ENCODE measurements at regions not wholly inside any gene's neighbourhood (a gene's known extent, or its start where the extent isn't known, plus 50 kb on each side); places are given as distances from the start of the nearest gene placed in this dataset.
"Not testable (repeated sequence)": the region's sequence is repeated elsewhere in the genome, so short reads cannot be mapped to it uniquely, and the experiment has no call there.

- TF ChIP-seq, protein P1, sequence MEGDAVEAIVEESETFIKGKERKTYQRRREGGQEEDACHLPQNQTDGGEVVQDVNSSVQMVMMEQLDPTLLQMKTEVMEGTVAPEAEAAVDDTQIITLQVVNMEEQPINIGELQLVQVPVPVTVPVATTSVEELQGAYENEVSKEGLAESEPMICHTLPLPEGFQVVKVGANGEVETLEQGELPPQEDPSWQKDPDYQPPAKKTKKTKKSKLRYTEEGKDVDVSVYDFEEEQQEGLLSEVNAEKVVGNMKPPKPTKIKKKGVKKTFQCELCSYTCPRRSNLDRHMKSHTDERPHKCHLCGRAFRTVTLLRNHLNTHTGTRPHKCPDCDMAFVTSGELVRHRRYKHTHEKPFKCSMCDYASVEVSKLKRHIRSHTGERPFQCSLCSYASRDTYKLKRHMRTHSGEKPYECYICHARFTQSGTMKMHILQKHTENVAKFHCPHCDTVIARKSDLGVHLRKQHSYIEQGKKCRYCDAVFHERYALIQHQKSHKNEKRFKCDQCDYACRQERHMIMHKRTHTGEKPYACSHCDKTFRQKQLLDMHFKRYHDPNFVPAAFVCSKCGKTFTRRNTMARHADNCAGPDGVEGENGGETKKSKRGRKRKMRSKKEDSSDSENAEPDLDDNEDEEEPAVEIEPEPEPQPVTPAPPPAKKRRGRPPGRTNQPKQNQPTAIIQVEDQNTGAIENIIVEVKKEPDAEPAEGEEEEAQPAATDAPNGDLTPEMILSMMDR (conservative IDR thresholded peaks at IDR 0.05; ENCODE audit: low read depth, low read length) = no peak
- H3K4me3 ChIP-seq (ENCODE audit: low read length) = no peak overlapping the region
- DNase-seq (ENCODE audit: low read depth) = no peak
These were observed 503.4 kb downstream of the NFIB start for GRCh38 chr9:13810510-13810909.

DNA sequence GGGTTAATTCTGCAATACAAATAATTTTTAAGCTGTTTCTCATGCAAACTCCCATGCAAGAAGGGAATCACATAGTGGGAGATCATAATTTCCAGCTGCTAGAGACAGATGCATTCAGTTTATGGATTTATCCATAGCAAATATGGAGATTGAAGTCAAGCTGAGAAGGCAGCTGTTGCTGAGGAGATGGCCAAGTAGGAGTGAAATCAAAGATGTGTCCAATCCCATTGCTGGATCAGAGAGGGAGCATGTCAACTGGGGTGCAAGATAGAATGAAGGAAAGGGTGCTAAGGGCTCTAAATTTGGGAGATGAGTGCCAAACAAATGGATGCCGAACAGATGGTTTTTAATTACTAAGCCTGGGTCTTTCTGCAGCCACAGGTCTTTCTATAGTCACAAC lies 504.5 kb downstream of the NFIB start:
- DNase-seq (ENCODE audit: low read depth) = no peak
- H3K4me3 ChIP-seq (ENCODE audit: low read length) = no peak overlapping the region
- TF ChIP-seq, protein P1 (conservative IDR thresholded peaks at IDR 0.05; ENCODE audit: low read depth, low read length) = no peak

- TF ChIP-seq, protein P1 (conservative IDR thresholded peaks at IDR 0.05; ENCODE audit: low read depth, low read length) = no peak
- no peak for DNase-seq (ENCODE audit: low read depth)
- no peak overlapping the region for H3K4me3 ChIP-seq (ENCODE audit: low read length)
These were observed 506.8 kb downstream of the NFIB start for GRCh38 chr9:13807118-13807517.

GRCh38 chr9:13806714-13807113 lies 507.2 kb downstream of the NFIB start:
- no peak overlapping the region for H3K4me3 ChIP-seq (ENCODE audit: low read length)
- no peak for DNase-seq (ENCODE audit: low read depth)
- TF ChIP-seq, protein P1 (conservative IDR thresholded peaks at IDR 0.05; ENCODE audit: low read depth, low read length) = no peak

DNA sequence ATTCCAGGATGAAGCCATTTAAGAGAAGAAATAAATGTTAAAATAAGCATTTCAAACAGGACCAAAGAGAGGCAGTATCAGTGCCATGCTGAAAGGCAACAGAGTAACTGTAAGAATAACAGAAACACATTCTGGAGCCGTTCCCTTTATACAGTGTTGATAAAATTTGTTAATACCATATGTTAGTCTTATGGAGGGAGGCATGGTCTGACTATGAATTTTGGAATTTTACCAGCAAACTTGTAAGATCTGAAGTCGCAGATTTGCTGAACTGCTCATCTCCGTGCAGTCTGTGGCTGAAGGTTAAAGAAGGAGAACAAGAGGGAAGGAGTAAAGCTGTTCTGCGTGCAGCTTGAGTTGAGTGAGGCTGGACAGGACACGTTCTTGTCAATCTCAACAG lies 508.4 kb downstream of the NFIB start:
- no peak overlapping the region for H3K4me3 ChIP-seq (ENCODE audit: low read length)
- DNase-seq (ENCODE audit: low read depth) = no peak
- TF ChIP-seq, protein P1 (conservative IDR thresholded peaks at IDR 0.05; ENCODE audit: low read depth, low read length) = no peak

DNA sequence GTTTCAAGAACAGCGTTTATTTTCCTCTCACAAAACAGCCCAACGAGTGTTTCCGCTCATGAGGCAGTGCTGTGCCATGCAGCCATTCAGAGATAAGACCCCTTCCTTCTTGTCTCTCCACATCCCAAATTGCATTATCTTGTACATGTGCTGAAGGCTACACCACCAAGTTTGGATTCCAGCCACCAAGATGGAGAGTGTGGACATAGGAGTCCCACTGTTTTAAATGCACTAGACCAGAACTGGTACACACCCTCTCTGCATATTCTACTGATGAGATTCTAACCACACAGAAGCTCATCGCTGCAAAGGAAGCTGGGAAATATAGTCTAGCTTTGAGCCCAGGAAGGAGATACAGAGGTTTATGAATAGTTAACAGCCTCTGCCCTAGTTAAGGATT lies 509.4 kb downstream of the NFIB start:
- no peak for DNase-seq (ENCODE audit: low read depth)
- no peak overlapping the region for H3K4me3 ChIP-seq (ENCODE audit: low read length)
- TF ChIP-seq, protein P1 (conservative IDR thresholded peaks at IDR 0.05; ENCODE audit: low read depth, low read length) = no peak

DNA sequence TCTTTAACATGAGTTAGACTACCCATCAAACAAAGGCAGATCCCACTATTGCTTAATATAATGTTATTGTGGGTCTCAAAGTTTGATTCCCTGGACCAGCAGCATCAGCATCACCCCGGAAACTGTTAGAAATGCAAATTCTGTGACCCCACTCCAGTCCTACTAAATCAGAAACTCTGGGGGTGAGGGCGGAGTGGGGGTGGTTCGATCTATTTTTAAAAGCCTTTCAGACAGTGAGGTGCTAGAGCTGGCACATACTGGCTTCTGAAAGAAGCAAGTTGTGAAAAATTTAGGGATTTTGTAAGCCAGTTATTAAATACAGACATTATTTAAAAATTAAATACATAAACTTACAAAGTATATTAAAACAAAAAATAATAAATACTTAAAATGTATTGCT lies 513.2 kb downstream of the NFIB start:
- H3K4me3 ChIP-seq (ENCODE audit: low read length) = no peak overlapping the region
- TF ChIP-seq, protein P1 (conservative IDR thresholded peaks at IDR 0.05; ENCODE audit: low read depth, low read length) = no peak
- no peak for DNase-seq (ENCODE audit: low read depth)

DNA sequence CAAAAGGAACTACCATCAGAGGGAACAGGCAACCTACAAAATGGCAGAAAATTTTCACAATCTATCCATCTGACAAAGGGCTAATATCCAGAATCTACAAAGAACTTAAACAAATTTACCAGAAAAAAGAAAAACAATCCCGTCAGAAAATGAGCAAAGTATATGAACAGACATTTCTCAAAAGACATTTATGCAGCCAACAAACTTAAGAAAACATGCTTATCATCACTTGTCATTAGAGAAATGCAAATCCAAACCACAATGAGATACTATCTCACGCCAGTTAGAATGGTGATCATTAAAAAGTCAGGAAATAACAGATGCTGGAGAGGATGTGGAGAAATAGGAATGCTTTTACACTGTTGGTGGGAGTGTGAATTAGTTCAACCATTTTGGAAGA lies 516.2 kb downstream of the NFIB start:
- not testable (repeated sequence) for H3K4me3 ChIP-seq (ENCODE audit: low read length); DNase-seq (ENCODE audit: low read depth)
